ENCODE measurements at regions not wholly inside any gene's neighbourhood (a gene's known extent, or its start where the extent isn't known, plus 50 kb on each side); places are given as distances from the start of the nearest gene placed in this dataset.

- WGBS, 2 donors (ENCODE audit: low coverage in 1 of 2): 76 to 78% methylated on average over 3 of the region's 3 CpGs
- no peak overlapping the region for H3K27ac ChIP-seq
- H3K9me3 ChIP-seq: no peaks in the 10 kb centered on the region
- H3K4me3 ChIP-seq: no peak overlapping the region
- H3K36me3 ChIP-seq: no peaks in the 10 kb centered on the region
- H3K27me3 ChIP-seq: no peaks in the 10 kb centered on the region
- H3K4me1 ChIP-seq: peaks cover 0 to 5% (median 0%) of the 10 kb centered on the region in 4 donors
- intact Hi-C loops (cut with DNase I; ENCODE audit: low total_unique reads) (no loop called here), in situ Hi-C loops (cut with MboI; ENCODE audit: low pct_ligation_motif_present in 1 of 4, low pct_unique_long_range_greater_than_20kb in 1 of 4, low sequenced_read_pairs in 3 of 4) (loop anchor here in 3 of 4 donors (25.0 kb wide), 2 partner anchors 316 to 741 kb away; no protein-coding TSS in a partner anchor)
- no peak for DNase-seq
- TF ChIP-seq EP300 (IDR thresholded peaks at IDR 0.05; ENCODE audit: low read depth) (no peak), POLR2AphosphoS5 (IDR thresholded peaks at IDR 0.05) (no peak), CTCF (IDR thresholded peaks at IDR 0.05) (no peak), POLR2A (IDR thresholded peaks at IDR 0.05) (no peak)
Observed at GRCh38 chr3:55178336-55178735, 250.5 kb upstream of the LRTM1 start.

GRCh38 chr3:55177749-55178148, 249.9 kb upstream of the LRTM1 start:
- H3K4me1 ChIP-seq: peaks cover 0 to 5% (median 0%) of the 10 kb centered on the region in 4 donors
- no peaks in the 10 kb centered on the region for H3K9me3 ChIP-seq
- no peaks in the 10 kb centered on the region for H3K27me3 ChIP-seq
- in situ Hi-C loops (cut with MboI; ENCODE audit: low pct_ligation_motif_present in 1 of 4, low pct_unique_long_range_greater_than_20kb in 1 of 4, low sequenced_read_pairs in 3 of 4) (loop anchor here in 3 of 4 donors (25.0 kb wide), 2 partner anchors 315 to 740 kb away; no protein-coding TSS in a partner anchor), intact Hi-C loops (cut with DNase I; ENCODE audit: low total_unique reads) (no loop called here)
- DNase-seq: no peak
- H3K36me3 ChIP-seq: no peaks in the 10 kb centered on the region
- H3K4me3 ChIP-seq: no peak overlapping the region
- H3K27ac ChIP-seq: no peak overlapping the region
- no peak for TF ChIP-seq CTCF (IDR thresholded peaks at IDR 0.05)
- WGBS, 2 donors (ENCODE audit: low coverage in 1 of 2): 52 to 69% methylated on average over 2 to 6 of the region's 6 CpGs

GRCh38 chr3:55175423-55175822, 247.6 kb upstream of the LRTM1 start:
- Histone ChIP-seq H3K27ac (no peak overlapping the region), H3K4me3 (no peak overlapping the region), H3K9me3 (no peaks in the 10 kb centered on the region), H3K36me3 (no peaks in the 10 kb centered on the region), H3K4me1 (peaks cover 0 to 5% (median 0%) of the 10 kb centered on the region in 4 donors), H3K27me3 (no peaks in the 10 kb centered on the region)
- intact Hi-C loops (cut with DNase I; ENCODE audit: low total_unique reads): no loop called here
- no peak for DNase-seq
- TF ChIP-seq EP300 (IDR thresholded peaks at IDR 0.05; ENCODE audit: low read depth): no peak
- no peak for TF ChIP-seq POLR2A (IDR thresholded peaks at IDR 0.05)
- no peak for TF ChIP-seq POLR2AphosphoS5 (IDR thresholded peaks at IDR 0.05)
- no peak for TF ChIP-seq CTCF (IDR thresholded peaks at IDR 0.05)
- in situ Hi-C loops (cut with MboI; ENCODE audit: low pct_ligation_motif_present in 1 of 4, low pct_unique_long_range_greater_than_20kb in 1 of 4, low sequenced_read_pairs in 3 of 4): loop anchor here in 3 of 4 donors (25.0 kb wide), 2 partner anchors 313 to 738 kb away; no protein-coding TSS in a partner anchor
- WGBS, 2 donors (ENCODE audit: low coverage in 1 of 2): 61 to 65% methylated on average over 2 of the region's 2 CpGs

- H3K27ac ChIP-seq: no peak overlapping the region
- H3K27me3 ChIP-seq: no peaks in the 10 kb centered on the region
- in situ Hi-C loops (cut with MboI; ENCODE audit: low pct_ligation_motif_present in 1 of 4, low pct_unique_long_range_greater_than_20kb in 1 of 4, low sequenced_read_pairs in 3 of 4) (loop anchor here in 3 of 4 donors (25.0 kb wide), 2 partner anchors 312 to 737 kb away; no protein-coding TSS in a partner anchor), intact Hi-C loops (cut with DNase I; ENCODE audit: low total_unique reads) (no loop called here)
- no peaks in the 10 kb centered on the region for H3K36me3 ChIP-seq
- DNase-seq: no peak
- TF ChIP-seq POLR2AphosphoS5 (IDR thresholded peaks at IDR 0.05): no peak
- TF ChIP-seq CTCF (IDR thresholded peaks at IDR 0.05): no peak
- TF ChIP-seq EP300 (IDR thresholded peaks at IDR 0.05; ENCODE audit: low read depth): no peak
- no peak for TF ChIP-seq POLR2A (IDR thresholded peaks at IDR 0.05)
- H3K4me3 ChIP-seq: no peak overlapping the region
- peaks cover 0 to 5% (median 0%) of the 10 kb centered on the region in 4 donors for H3K4me1 ChIP-seq
- H3K9me3 ChIP-seq: no peaks in the 10 kb centered on the region
- 70 to 71% methylated on average over 2 to 4 of the region's 4 CpGs for WGBS, 2 donors (ENCODE audit: low coverage in 1 of 2)
Observed at GRCh38 chr3:55174747-55175146, 246.9 kb upstream of the LRTM1 start.
